ENCODE measurements at regions not wholly inside any gene's neighbourhood (a gene's known extent, or its start where the extent isn't known, plus 50 kb on each side); places are given as distances from the start of the nearest gene placed in this dataset.

DNA sequence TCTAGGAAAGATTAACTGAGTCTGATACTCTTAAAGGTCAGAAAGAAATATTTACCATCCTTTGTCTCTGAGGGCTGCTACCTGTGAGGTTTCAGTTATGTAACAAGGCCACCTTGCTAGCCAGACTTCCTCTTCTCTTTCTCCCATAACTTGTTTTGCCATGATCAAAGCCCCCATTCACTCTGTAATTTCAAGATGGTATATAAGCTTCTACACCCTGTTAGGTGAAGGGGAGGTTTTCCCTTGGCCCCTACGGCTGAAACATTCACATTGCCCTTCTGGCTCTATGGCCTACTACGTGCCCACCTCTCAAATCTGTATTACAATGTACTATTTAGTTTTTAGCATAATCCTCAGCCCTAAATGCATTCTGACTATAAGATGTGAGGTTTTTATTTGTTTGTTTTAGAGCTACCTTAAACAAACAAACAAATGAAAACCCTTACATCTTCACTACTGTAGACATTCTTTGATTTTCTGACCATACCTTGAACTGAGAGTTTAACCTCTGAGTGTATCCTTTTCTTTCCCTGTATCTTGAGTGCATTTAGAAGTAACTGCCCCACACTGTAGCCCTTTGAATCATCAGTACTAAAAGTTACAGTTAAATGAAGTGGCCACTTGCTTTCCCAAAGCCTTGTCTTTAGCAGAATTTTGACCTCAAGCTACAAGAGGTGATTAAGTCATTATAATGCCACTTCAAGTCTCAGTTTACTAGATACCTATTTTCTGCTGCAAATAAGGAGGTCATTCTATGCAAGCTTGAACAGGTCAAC lies 332.2 kb downstream of the SOCS6 start:
- TF ChIP-seq, protein P1, sequence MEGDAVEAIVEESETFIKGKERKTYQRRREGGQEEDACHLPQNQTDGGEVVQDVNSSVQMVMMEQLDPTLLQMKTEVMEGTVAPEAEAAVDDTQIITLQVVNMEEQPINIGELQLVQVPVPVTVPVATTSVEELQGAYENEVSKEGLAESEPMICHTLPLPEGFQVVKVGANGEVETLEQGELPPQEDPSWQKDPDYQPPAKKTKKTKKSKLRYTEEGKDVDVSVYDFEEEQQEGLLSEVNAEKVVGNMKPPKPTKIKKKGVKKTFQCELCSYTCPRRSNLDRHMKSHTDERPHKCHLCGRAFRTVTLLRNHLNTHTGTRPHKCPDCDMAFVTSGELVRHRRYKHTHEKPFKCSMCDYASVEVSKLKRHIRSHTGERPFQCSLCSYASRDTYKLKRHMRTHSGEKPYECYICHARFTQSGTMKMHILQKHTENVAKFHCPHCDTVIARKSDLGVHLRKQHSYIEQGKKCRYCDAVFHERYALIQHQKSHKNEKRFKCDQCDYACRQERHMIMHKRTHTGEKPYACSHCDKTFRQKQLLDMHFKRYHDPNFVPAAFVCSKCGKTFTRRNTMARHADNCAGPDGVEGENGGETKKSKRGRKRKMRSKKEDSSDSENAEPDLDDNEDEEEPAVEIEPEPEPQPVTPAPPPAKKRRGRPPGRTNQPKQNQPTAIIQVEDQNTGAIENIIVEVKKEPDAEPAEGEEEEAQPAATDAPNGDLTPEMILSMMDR (conservative IDR thresholded peaks at IDR 0.05 in 1 of 2, IDR thresholded peaks at IDR 0.05 in 1 of 2; ENCODE audit: extremely low read depth in 1 of 2, insufficient read depth in 1 of 2, low read depth in 1 of 2, low read length in 2 of 2), result no peak
- TF ChIP-seq EZH2 (IDR thresholded peaks at IDR 0.05; ENCODE audit: borderline replicate concordance, low read length), result no peak

All from mammary epithelial cell (primary cell).